WERI-Rb-1 (cell line): ENCODE measurements at regions not wholly inside any gene's neighbourhood (a gene's known extent, or its start where the extent isn't known, plus 50 kb on each side); places are given as distances from the start of the nearest gene placed in this dataset.

Experiments used
- DNase-seq: peaks from one replicate; pipeline ENCODE4 v3.0.0-alpha.2; 2020
- H3K27ac ChIP-seq: fragments of 250-450 bp; sonication (Bioruptor Pico); 2 replicates; pipeline ENCODE4 v1.5.1; 2020; ENCODE audit warnings: mild to moderate bottlenecking, moderate library complexity
- H3K27me3 ChIP-seq: fragments of 250-450 bp; sonication (Bioruptor Pico); 2 replicates; pipeline ENCODE4 v1.5.1; 2021; ENCODE audit warnings: mild to moderate bottlenecking, low read depth, moderate library complexity; ENCODE audit not compliant: insufficient read depth, severe bottlenecking
- H3K36me3 ChIP-seq: fragments of 250-450 bp; sonication (Bioruptor Pico); 2 replicates; pipeline ENCODE4 v1.5.1; 2020; ENCODE audit warnings: mild to moderate bottlenecking, moderate library complexity
- H3K4me3 ChIP-seq: 2 replicates; pipeline ENCODE4 v1.5.1; 2011; ENCODE audit warnings: low read depth, mild to moderate bottlenecking, control low read depth, low read length
- H3K9me3 ChIP-seq: fragments of 250-450 bp; sonication (Bioruptor Pico); 2 replicates; pipeline ENCODE4 v1.5.1; 2021; ENCODE audit warnings: mild to moderate bottlenecking, moderate library complexity; ENCODE audit not compliant: severe bottlenecking
- CTCF ChIP-seq: IDR thresholded peaks from 2 replicates; pipeline ENCODE4 v1.5.1; 2011; ENCODE audit warnings: low read depth, mild to moderate bottlenecking, control low read depth, inconsistent platforms, low read length

DNA sequence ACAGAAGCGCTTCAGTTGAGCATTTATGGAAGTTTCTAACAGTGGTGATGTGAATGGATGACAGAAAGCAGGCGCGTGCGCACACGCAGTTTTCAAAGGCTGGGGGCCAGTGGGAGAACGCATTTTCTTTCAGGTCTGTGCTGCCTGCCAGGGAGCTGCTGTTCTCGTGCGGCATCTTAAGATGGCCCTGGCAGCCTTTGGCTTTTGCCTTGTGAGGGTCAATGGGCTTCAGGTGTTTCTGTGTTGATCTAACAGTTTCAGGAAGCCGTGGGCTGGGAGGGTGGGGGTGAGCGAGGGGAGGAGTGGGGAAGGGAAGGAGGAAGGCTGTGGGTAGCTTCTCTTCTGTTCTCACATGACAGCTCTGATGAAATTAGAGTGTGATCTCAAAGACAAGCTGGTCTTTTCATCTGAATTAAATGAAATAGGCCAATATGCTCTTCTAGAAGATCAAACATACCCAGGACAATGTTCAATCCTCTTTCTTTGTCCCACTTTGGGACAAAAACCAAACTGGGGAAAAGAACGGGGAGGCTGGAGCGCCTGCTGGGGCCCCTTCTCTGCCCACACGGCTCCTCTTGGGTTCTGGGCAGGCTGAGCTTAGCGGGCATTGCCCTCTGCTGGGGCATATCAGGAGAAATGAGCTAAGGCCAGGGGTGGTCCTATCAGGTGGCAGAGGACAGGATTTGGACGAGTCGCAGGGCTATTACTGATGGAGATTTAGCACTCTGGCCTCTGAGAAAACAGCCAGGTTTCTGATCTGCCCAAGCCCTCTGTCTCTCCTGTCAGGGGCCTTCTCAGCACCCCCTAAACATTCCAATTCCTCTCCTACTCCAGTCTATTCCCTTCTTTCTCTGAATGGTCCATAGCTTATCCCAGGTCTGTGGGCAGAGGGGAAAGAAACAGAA is 126.2 kb upstream of the LGALSL start:
- no peaks in the 10 kb centered on the region for H3K36me3 ChIP-seq
- H3K4me3 ChIP-seq, result no peak overlapping the region
- H3K27ac ChIP-seq, result no peak overlapping the region
- peak; percentile 43; the same call in 1 of the 2 replicates for TF ChIP-seq CTCF
- H3K27me3 ChIP-seq, result no peaks in the 10 kb centered on the region
- peak; percentile 58 for DNase-seq
- no peaks in the 10 kb centered on the region for H3K9me3 ChIP-seq

- no peak overlapping the region for H3K4me3 ChIP-seq
- TF ChIP-seq CTCF, result no peak
- no peaks in the 10 kb centered on the region for H3K9me3 ChIP-seq
- no peaks in the 10 kb centered on the region for H3K27me3 ChIP-seq
- H3K36me3 ChIP-seq, result no peaks in the 10 kb centered on the region
- DNase-seq, result peak; percentile 15
- H3K27ac ChIP-seq, result no peak overlapping the region
These were observed 125.6 kb upstream of the LGALSL start for GRCh38 chr2:64328415-64328722.

- no peaks in the 10 kb centered on the region for H3K36me3 ChIP-seq
- peak; percentile 6 for DNase-seq
- H3K9me3 ChIP-seq, result no peaks in the 10 kb centered on the region
- H3K27ac ChIP-seq, result no peak overlapping the region
- TF ChIP-seq CTCF, result no peak
- H3K4me3 ChIP-seq, result no peak overlapping the region
- no peaks in the 10 kb centered on the region for H3K27me3 ChIP-seq
These were observed 125.2 kb upstream of the LGALSL start for GRCh38 chr2:64328756-64329155.

DNA sequence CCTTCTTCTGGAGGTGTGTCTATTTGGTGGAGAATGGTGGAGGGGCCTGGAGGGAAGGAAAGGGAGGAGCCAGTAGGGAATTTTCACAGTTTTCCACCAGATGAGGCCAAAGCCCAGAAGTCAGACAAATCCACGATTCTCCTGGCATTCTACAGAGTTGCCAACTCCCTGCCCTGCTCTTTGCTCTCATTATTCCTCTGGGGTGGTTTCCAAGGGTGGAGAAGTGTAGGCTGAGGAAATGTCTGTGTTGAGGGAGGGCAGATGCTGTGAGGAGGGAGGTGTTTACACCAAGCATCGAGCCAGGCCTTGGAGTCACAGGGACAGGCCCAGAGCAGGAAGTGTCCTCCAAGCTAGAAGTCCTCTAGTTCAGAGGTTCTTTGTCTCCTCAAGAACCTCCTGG is 124.1 kb upstream of the LGALSL start:
- H3K9me3 ChIP-seq, result no peaks in the 10 kb centered on the region
- TF ChIP-seq CTCF, result no peak
- H3K36me3 ChIP-seq, result no peaks in the 10 kb centered on the region
- H3K27ac ChIP-seq, result no peak overlapping the region
- peak; percentile 6 for DNase-seq
- no peak overlapping the region for H3K4me3 ChIP-seq
- no peaks in the 10 kb centered on the region for H3K27me3 ChIP-seq

DNA sequence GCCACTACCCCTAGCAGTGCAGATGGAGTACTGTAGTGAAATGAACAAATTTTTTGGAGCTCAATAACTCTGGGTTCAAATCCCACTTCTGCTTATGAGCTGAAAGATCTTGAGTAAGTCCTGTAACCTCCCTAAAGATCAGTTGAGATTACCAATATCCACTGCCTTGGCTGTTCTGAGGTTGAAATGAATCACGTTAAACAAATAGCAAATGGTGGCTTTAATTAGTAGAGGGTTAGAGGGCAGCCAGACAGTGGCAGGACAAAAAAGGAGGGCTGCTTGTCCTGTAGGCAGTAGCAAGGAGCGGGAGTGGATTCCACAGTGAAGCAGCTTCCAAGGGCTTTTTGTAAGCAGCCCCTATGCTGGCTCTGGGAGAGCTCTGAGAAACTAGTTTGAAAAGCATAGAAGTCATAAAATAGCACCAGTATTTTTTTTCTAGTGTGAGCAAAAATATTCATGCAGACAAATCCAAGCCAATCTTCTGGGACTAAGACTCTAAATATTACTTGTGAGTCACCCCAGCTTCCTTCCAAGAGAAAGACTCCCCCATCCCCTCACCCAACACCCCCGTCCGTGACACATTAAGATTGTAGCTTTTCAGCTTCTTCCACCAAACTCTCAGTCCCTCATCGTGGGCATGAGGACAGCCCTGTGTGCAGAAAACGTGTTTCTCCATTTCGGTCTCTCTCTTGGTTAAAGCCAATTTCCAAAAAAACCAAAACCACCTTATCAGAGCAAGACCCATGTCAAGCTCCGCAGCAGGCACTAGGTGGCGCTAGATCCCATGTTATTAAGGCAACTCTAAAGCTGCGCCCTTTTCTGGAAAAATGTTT is 123.5 kb upstream of the LGALSL start:
- Histone ChIP-seq H3K27ac (no peak overlapping the region), H3K4me3 (no peak overlapping the region)
- peak; percentile 86 for DNase-seq

More for the DNA sequence above, 123.5 kb upstream of the LGALSL start:
- Histone ChIP-seq H3K27me3 (no peaks in the 10 kb centered on the region), H3K36me3 (no peaks in the 10 kb centered on the region), H3K9me3 (no peaks in the 10 kb centered on the region)
- peak; percentile 93 for TF ChIP-seq CTCF
